Stomach (tissue), 8 donors: ENCODE measurements at regions not wholly inside any gene's neighbourhood (a gene's known extent, or its start where the extent isn't known, plus 50 kb on each side); places are given as distances from the start of the nearest gene placed in this dataset.

Experiments used
- DNase-seq, 2 donors: peaks; one replicate each; pipeline versions ENCODE4 v3.0.0 to v3.0.0-alpha.2; 2013 to 2019
- H3K27ac ChIP-seq, 5 donors: fragments of 200-600 bp in 4 of 5; sonication (generic) in 4 of 5; one replicate each; pipeline ENCODE4 v1.5.1; 2013 to 2019; ENCODE audit warnings: mild to moderate bottlenecking in 1 of 5, moderate library complexity in 1 of 5
- H3K27me3 ChIP-seq, 3 donors: fragments of 200-600 bp; sonication (generic); one replicate each; pipeline ENCODE4 v1.5.1; 2017 to 2019; ENCODE audit warnings: mixed run types in 1 of 3
- H3K36me3 ChIP-seq, 4 donors: fragments of 200-600 bp; sonication (generic); 1 replicate in 3 of 4; 2 replicates in 1 of 4; pipeline ENCODE4 v1.5.1; 2016 to 2019
- H3K4me1 ChIP-seq, 4 donors: fragments of 200-600 bp; sonication (generic); one replicate each; pipeline ENCODE4 v1.5.1; 2016 to 2019
- H3K4me3 ChIP-seq, 4 donors: fragments of 200-600 bp; sonication (generic) in 3 of 4; one replicate each; pipeline ENCODE4 v1.5.1; 2016 to 2019; ENCODE audit warnings: mild to moderate bottlenecking in 1 of 4
- H3K9me3 ChIP-seq, 4 donors: fragments of 200-600 bp; sonication (generic); one replicate each; pipeline ENCODE4 v1.5.1; 2016 to 2019
- CTCF ChIP-seq, 7 experiments: fragments of 450-650 bp in 4 of 7; fragments of 200-600 bp in 3 of 7; sonication (generic) in 3 of 7; IDR thresholded peaks; one replicate each; pipeline ENCODE4 v1.5.1; 2016 to 2019; ENCODE audit warnings: antibody characterized with exemption in 7 of 7, control low read depth in 2 of 7, mild to moderate bottlenecking in 1 of 7
- EP300 ChIP-seq: sonication (generic); formaldehyde crosslinking; IDR thresholded peaks from one replicate; pipeline ENCODE4 v1.6.1; 2017; ENCODE audit warnings: antibody characterized with exemption
- POLR2A ChIP-seq, 4 donors: fragments of 450-650 bp; IDR thresholded peaks; one replicate each; pipeline ENCODE4 v1.6.1; 2016; ENCODE audit warnings: antibody characterized with exemption in 4 of 4, control low read depth in 2 of 4, mild to moderate bottlenecking in 1 of 4, moderate library complexity in 1 of 4
- POLR2AphosphoS5 ChIP-seq, 3 donors: sonication (generic); formaldehyde crosslinking; IDR thresholded peaks; one replicate each; pipeline ENCODE4 v1.6.1; 2016; ENCODE audit warnings: antibody characterized with exemption in 3 of 3
- WGBS, 5 donors: extraction: QIAGEN DNeasy Blood & Tissue Kit in 3 of 5; methylation state at CpG; one replicate each; pipeline versions ENCODE4 v1.1.5 to v1.1.7; 2013 to 2018; 5-methylcytosine and 5-hydroxymethylcytosine counted together
- intact Hi-C: fragments of 100-400 bp; cut with DNase I; formaldehyde crosslinking; loops from one replicate; pipeline ENCODE4 v1.15.1; 2023; ENCODE audit warnings: low total_unique reads
- donor health status: healthy with polysubstance abuse.
- donor health status: Bipolar disorder and iron deficiency.
- donor health status: healthy.

DNA sequence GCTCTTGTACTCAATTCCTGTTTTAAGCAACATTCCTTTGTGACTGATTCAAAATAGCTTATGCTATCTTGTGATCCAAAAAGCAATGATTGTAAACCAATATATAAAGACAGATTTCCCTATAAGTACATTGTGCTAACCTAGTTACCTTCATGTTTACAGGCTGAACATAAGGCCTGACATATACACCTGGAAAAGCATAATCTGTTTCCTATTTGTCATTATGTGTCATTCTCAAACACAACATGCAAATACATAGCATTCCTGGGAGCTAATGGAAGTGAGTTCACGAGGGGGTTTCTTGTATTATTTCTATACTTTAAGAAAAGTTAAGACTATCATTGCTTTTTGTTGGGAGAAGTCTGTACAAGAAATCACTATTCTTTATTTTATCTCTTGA is 638.1 kb upstream of the AGA start:
- Histone ChIP-seq H3K27ac (no peak overlapping the region), H3K9me3 (no peaks in the 10 kb centered on the region), H3K4me3 (no peak overlapping the region), H3K27me3 (no peaks in the 10 kb centered on the region), H3K4me1 (no peaks in the 10 kb centered on the region), H3K36me3 (no peaks in the 10 kb centered on the region)
- WGBS, 5 donors = 30 to 67% (median 36%) methylated on average over 1 of the region's 1 CpG
- no peak for TF ChIP-seq POLR2AphosphoS5 (IDR thresholded peaks at IDR 0.05)
- TF ChIP-seq POLR2A (IDR thresholded peaks at IDR 0.05) = no peak
- no peak for TF ChIP-seq CTCF (IDR thresholded peaks at IDR 0.05)
- no peak for TF ChIP-seq EP300
- intact Hi-C loops = no loop called here
- no peak for DNase-seq

- Histone ChIP-seq H3K9me3 (no peaks in the 10 kb centered on the region), H3K4me3 (no peak overlapping the region), H3K27me3 (no peaks in the 10 kb centered on the region), H3K36me3 (no peaks in the 10 kb centered on the region), H3K27ac (no peak overlapping the region), H3K4me1 (no peaks in the 10 kb centered on the region)
- TF ChIP-seq EP300 = no peak
- TF ChIP-seq POLR2A (IDR thresholded peaks at IDR 0.05) = no peak
- TF ChIP-seq POLR2AphosphoS5 (IDR thresholded peaks at IDR 0.05) = no peak
- TF ChIP-seq CTCF (IDR thresholded peaks at IDR 0.05) = no peak
- intact Hi-C loops = no loop called here
- 63 to 70% (median 68%) methylated on average over 2 of the region's 2 CpGs for WGBS, 5 donors
- DNase-seq = no peak
These were observed 638.9 kb upstream of the AGA start for GRCh38 chr4:178081176-178081575.

- no peak overlapping the region for H3K4me3 ChIP-seq
- 57 to 73% (median 72%) methylated on average over 3 of the region's 3 CpGs for WGBS, 5 donors
- intact Hi-C loops = no loop called here
These were observed 639.7 kb upstream of the AGA start for GRCh38 chr4:178081896-178082295.

GRCh38 chr4:178082906-178083305 is 640.7 kb upstream of the AGA start:
- Histone ChIP-seq H3K4me1 (no peaks in the 10 kb centered on the region), H3K27ac (no peak overlapping the region), H3K36me3 (no peaks in the 10 kb centered on the region), H3K9me3 (no peaks in the 10 kb centered on the region), H3K27me3 (no peaks in the 10 kb centered on the region), H3K4me3 (no peak overlapping the region)
- intact Hi-C loops = no loop called here
- no peak for DNase-seq
- WGBS, 5 donors = 76 to 93% (median 89%) methylated on average over 1 of the region's 1 CpG
- TF ChIP-seq POLR2AphosphoS5 (IDR thresholded peaks at IDR 0.05) = no peak

More at GRCh38 chr4:178081896-178082295, 639.7 kb upstream of the AGA start:
- no peak for DNase-seq
- H3K9me3 ChIP-seq = no peaks in the 10 kb centered on the region
- H3K27me3 ChIP-seq = no peaks in the 10 kb centered on the region
- H3K36me3 ChIP-seq = no peaks in the 10 kb centered on the region
- no peak overlapping the region for H3K27ac ChIP-seq
- H3K4me1 ChIP-seq = no peaks in the 10 kb centered on the region
- TF ChIP-seq POLR2A (IDR thresholded peaks at IDR 0.05) = no peak
- no peak for TF ChIP-seq POLR2AphosphoS5 (IDR thresholded peaks at IDR 0.05)
- TF ChIP-seq EP300 = no peak
- TF ChIP-seq CTCF (IDR thresholded peaks at IDR 0.05) = no peak

- TF ChIP-seq CTCF (IDR thresholded peaks at IDR 0.05) (no peak), POLR2AphosphoS5 (IDR thresholded peaks at IDR 0.05) (no peak), EP300 (no peak), POLR2A (IDR thresholded peaks at IDR 0.05) (no peak)
- WGBS, 5 donors = 92 to 97% (median 96%) methylated on average over 5 of the region's 5 CpGs
- DNase-seq = no peak
- no peaks in the 10 kb centered on the region for H3K27me3 ChIP-seq
- H3K27ac ChIP-seq = no peak overlapping the region
- no peaks in the 10 kb centered on the region for H3K36me3 ChIP-seq
- intact Hi-C loops = no loop called here
- no peak overlapping the region for H3K4me3 ChIP-seq
- H3K4me1 ChIP-seq = no peaks in the 10 kb centered on the region
- no peaks in the 10 kb centered on the region for H3K9me3 ChIP-seq
These were observed 641.7 kb upstream of the AGA start for GRCh38 chr4:178083968-178084367.
